ENCODE measurements at regions not wholly inside any gene's neighbourhood (a gene's known extent, or its start where the extent isn't known, plus 50 kb on each side); places are given as distances from the start of the nearest gene placed in this dataset.

DNA sequence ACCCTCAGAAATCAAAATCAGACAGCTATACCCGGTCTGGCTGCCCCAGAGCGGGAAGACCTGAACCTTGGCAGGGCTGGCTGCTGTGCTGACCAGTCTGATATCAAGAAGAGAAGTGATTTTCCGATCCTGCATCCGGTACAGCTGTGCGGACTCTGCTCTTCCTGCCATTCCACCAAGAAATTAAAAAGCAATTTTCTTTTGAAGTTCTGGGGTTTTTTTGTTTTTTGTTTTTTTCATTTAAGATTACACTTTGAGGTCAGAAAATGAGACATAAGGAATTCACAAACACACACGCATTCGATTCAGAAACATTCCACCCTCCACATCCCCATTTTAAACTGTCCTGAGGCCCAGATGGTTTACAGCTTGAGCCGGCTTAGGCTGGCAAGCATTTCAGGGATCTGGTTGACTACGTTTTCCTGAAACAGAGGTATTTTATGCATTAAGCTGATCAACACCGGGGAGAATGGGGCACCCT, 156.5 kb downstream of the COL6A3 start:
- TF ChIP-seq CTCF (IDR thresholded peaks at IDR 0.05) (no peak), EP300 (IDR thresholded peaks at IDR 0.05) (no peak), POLR2A (IDR thresholded peaks at IDR 0.05) (no peak)
